ENCODE measurements at regions not wholly inside any gene's neighbourhood (a gene's known extent, or its start where the extent isn't known, plus 50 kb on each side); places are given as distances from the start of the nearest gene placed in this dataset.

- TF ChIP-seq SIN3A (IDR thresholded peaks at IDR 0.05; ENCODE audit: borderline replicate concordance, insufficient read depth, low read length) (no peak), POLR2AphosphoS5 (IDR thresholded peaks at IDR 0.05; ENCODE audit: low read depth, low read length) (no peak), TAF1 (IDR thresholded peaks at IDR 0.05; ENCODE audit: borderline replicate concordance, insufficient read depth, low read length) (no peak), FOXP2 (optimal IDR thresholded peaks at IDR 0.05; ENCODE audit: borderline replicate concordance, extremely low read depth, extremely low read length, insufficient read depth) (no peak), REST (IDR thresholded peaks at IDR 0.05; ENCODE audit: insufficient read depth in 1 of 2, low read depth in 2 of 2, low read length in 2 of 2) (no peak)
These were observed 609.4 kb downstream of the MTRR start for GRCh38 chr5:8478326-8478725.

- TF ChIP-seq TAF1 (IDR thresholded peaks at IDR 0.05; ENCODE audit: borderline replicate concordance, insufficient read depth, low read length): no peak
- no peak for TF ChIP-seq SIN3A (IDR thresholded peaks at IDR 0.05; ENCODE audit: borderline replicate concordance, insufficient read depth, low read length)
- no peak for TF ChIP-seq POLR2AphosphoS5 (IDR thresholded peaks at IDR 0.05; ENCODE audit: low read depth, low read length)
- TF ChIP-seq REST (IDR thresholded peaks at IDR 0.05; ENCODE audit: insufficient read depth in 1 of 2, low read depth in 2 of 2, low read length in 2 of 2): no peak
- no peak for TF ChIP-seq FOXP2 (optimal IDR thresholded peaks at IDR 0.05; ENCODE audit: borderline replicate concordance, extremely low read depth, extremely low read length, insufficient read depth)
These were observed 612.1 kb downstream of the MTRR start for GRCh38 chr5:8481007-8481406.

GRCh38 chr5:8491254-8491653 is 622.3 kb downstream of the MTRR start:
- TF ChIP-seq SIN3A (IDR thresholded peaks at IDR 0.05; ENCODE audit: borderline replicate concordance, insufficient read depth, low read length) (no peak), POLR2AphosphoS5 (IDR thresholded peaks at IDR 0.05; ENCODE audit: low read depth, low read length) (no peak), REST (IDR thresholded peaks at IDR 0.05; ENCODE audit: insufficient read depth in 1 of 2, low read depth in 2 of 2, low read length in 2 of 2) (no peak), FOXP2 (optimal IDR thresholded peaks at IDR 0.05; ENCODE audit: borderline replicate concordance, extremely low read depth, extremely low read length, insufficient read depth) (no peak), TAF1 (IDR thresholded peaks at IDR 0.05; ENCODE audit: borderline replicate concordance, insufficient read depth, low read length) (no peak)

- no peak for TF ChIP-seq SIN3A (IDR thresholded peaks at IDR 0.05; ENCODE audit: borderline replicate concordance, insufficient read depth, low read length)
- no peak for TF ChIP-seq POLR2AphosphoS5 (IDR thresholded peaks at IDR 0.05; ENCODE audit: low read depth, low read length)
These were observed 624.2 kb downstream of the MTRR start for GRCh38 chr5:8493176-8493575.

- TF ChIP-seq SIN3A (IDR thresholded peaks at IDR 0.05; ENCODE audit: borderline replicate concordance, insufficient read depth, low read length): no peak
- TF ChIP-seq REST (IDR thresholded peaks at IDR 0.05; ENCODE audit: insufficient read depth in 1 of 2, low read depth in 2 of 2, low read length in 2 of 2): no peak
- TF ChIP-seq TAF1 (IDR thresholded peaks at IDR 0.05; ENCODE audit: borderline replicate concordance, insufficient read depth, low read length): no peak
These were observed 631.5 kb downstream of the MTRR start for GRCh38 chr5:8500426-8500825.

Data from PFSK-1 (cell line).